H9 (cell line): ENCODE measurements at regions not wholly inside any gene's neighbourhood (a gene's known extent, or its start where the extent isn't known, plus 50 kb on each side); places are given as distances from the start of the nearest gene placed in this dataset.

ENCODE experiments used
- DNase-seq: peaks from one replicate; pipeline ENCODE4 v3.0.0-alpha.2; 2017
- H2AFZ ChIP-seq: one replicate; pipeline ENCODE4 v1.6.1; 2013; ENCODE audit warnings: mild to moderate bottlenecking, low read length, control low read depth, moderate library complexity
- H2AK5ac ChIP-seq: 2 replicates; pipeline ENCODE4 v1.6.1; 2013; ENCODE audit warnings: low read length, control low read depth, mixed read lengths; ENCODE audit not compliant: insufficient read length
- H2BK120ac ChIP-seq: one replicate; pipeline ENCODE4 v1.6.1; 2013; ENCODE audit warnings: low read depth, mild to moderate bottlenecking, low read length, control low read depth, inconsistent platforms; ENCODE audit not compliant: poor library complexity, severe bottlenecking
- H2BK12ac ChIP-seq: 2 replicates; pipeline ENCODE4 v1.6.1; 2013; ENCODE audit warnings: low read length, control low read depth, mixed read lengths, low read depth; ENCODE audit not compliant: insufficient read length
- H2BK15ac ChIP-seq: 2 replicates; pipeline ENCODE4 v1.6.1; 2013; ENCODE audit warnings: low read depth, low read length, control low read depth
- H2BK20ac ChIP-seq: one replicate; pipeline ENCODE4 v1.6.1; 2013; ENCODE audit warnings: low read depth, mild to moderate bottlenecking, low read length, control low read depth, inconsistent platforms; ENCODE audit not compliant: poor library complexity, severe bottlenecking
- H2BK5ac ChIP-seq: 2 replicates; pipeline ENCODE4 v1.6.1; 2013; ENCODE audit warnings: low read length, control low read depth, mixed read lengths; ENCODE audit not compliant: insufficient read length
- H3K14ac ChIP-seq: 2 replicates; pipeline ENCODE4 v1.6.1; 2013; ENCODE audit warnings: low read length, control low read depth; ENCODE audit not compliant: insufficient read depth
- H3K18ac ChIP-seq: 2 replicates; pipeline ENCODE4 v1.6.1; 2013; ENCODE audit warnings: low read depth, mild to moderate bottlenecking, mixed read lengths, low read length, control low read depth; ENCODE audit not compliant: insufficient read length
- H3K23ac ChIP-seq: 2 replicates; pipeline ENCODE4 v1.6.1; 2013; ENCODE audit warnings: low read length, control low read depth, mixed read lengths, low read depth; ENCODE audit not compliant: insufficient read length
- H3K23me2 ChIP-seq: 2 replicates; pipeline ENCODE4 v1.6.1; 2013; ENCODE audit warnings: low read depth, mild to moderate bottlenecking, mixed read lengths, low read length, control low read depth; ENCODE audit not compliant: insufficient read length, poor library complexity, severe bottlenecking
- H3K27ac ChIP-seq: 2 replicates; pipeline ENCODE4 v1.5.1; 2013; ENCODE audit warnings: low read length, control low read depth, mixed read lengths, low read depth; ENCODE audit not compliant: insufficient read length
- H3K27me3 ChIP-seq: 2 replicates; pipeline ENCODE4 v1.6.1; 2013; ENCODE audit warnings: low read length, control low read depth, inconsistent platforms; ENCODE audit not compliant: insufficient read depth
- H3K4ac ChIP-seq: 2 replicates; pipeline ENCODE4 v1.6.1; 2013; ENCODE audit warnings: low read depth, mild to moderate bottlenecking, control low read depth, inconsistent platforms, low read length, moderate library complexity
- H3K4me1 ChIP-seq: 2 replicates; pipeline ENCODE4 v1.6.1; 2013; ENCODE audit warnings: low read length, control low read depth, inconsistent platforms; ENCODE audit not compliant: insufficient read depth
- H3K4me2 ChIP-seq: 2 replicates; pipeline ENCODE4 v1.6.1; 2013; ENCODE audit warnings: low read length, control low read depth, mixed read lengths; ENCODE audit not compliant: insufficient read length, insufficient read depth
- H3K56ac ChIP-seq: 2 replicates; pipeline ENCODE4 v1.6.1; 2013; ENCODE audit warnings: low read depth, mild to moderate bottlenecking, mixed read lengths, low read length, control low read depth; ENCODE audit not compliant: insufficient read length
- H3K79me1 ChIP-seq: 2 replicates; pipeline ENCODE4 v1.6.1; 2013; ENCODE audit warnings: low read depth, mild to moderate bottlenecking, moderate library complexity, low read length, control low read depth, inconsistent platforms; ENCODE audit not compliant: insufficient read depth, poor library complexity, severe bottlenecking
- H3K79me2 ChIP-seq: 2 replicates; pipeline ENCODE4 v1.6.1; 2013; ENCODE audit warnings: low read length, control low read depth, inconsistent platforms; ENCODE audit not compliant: insufficient read depth
- H3K9ac ChIP-seq: 2 replicates; pipeline ENCODE4 v1.6.1; 2013; ENCODE audit warnings: low read length, control low read depth, mixed read lengths; ENCODE audit not compliant: insufficient read length; ENCODE audit errors: extremely low read depth
- H3K9me3 ChIP-seq: one replicate; pipeline ENCODE4 v1.6.1; 2013; ENCODE audit warnings: low read depth, low read length, inconsistent platforms; ENCODE audit not compliant: control insufficient read depth
- H3T11ph ChIP-seq: one replicate; pipeline ENCODE4 v1.6.1; 2013; ENCODE audit warnings: mild to moderate bottlenecking, low read length, control low read depth, inconsistent platforms
- H4K20me1 ChIP-seq: one replicate; pipeline ENCODE4 v1.6.1; 2013; ENCODE audit not compliant: control insufficient read depth, insufficient read length, insufficient read depth
- H4K5ac ChIP-seq: 2 replicates; pipeline ENCODE4 v1.6.1; 2013; ENCODE audit warnings: low read depth, mild to moderate bottlenecking, mixed read lengths, low read length, control low read depth; ENCODE audit not compliant: insufficient read length
- H4K8ac ChIP-seq: replicated peaks from 2 replicates; pipeline ENCODE4 v1.6.1; 2013; ENCODE audit warnings: low read length, control low read depth, mixed read lengths, low read depth; ENCODE audit not compliant: insufficient read length
- H4K91ac ChIP-seq: 2 replicates; pipeline ENCODE4 v1.6.1; 2013; ENCODE audit warnings: low read depth, mild to moderate bottlenecking, moderate library complexity, mixed read lengths, low read length, control low read depth; ENCODE audit not compliant: insufficient read length
- H3K27ac Mint-ChIP-seq, 3 experiments: 2 replicates in 2 of 3; 3 replicates in 1 of 3; pipeline ENCODE4 v1.8.0; 2020 to 2021; ENCODE audit warnings: mixed read lengths in 3 of 3, mild to moderate bottlenecking in 1 of 3, moderate library complexity in 1 of 3
- H3K27me3 Mint-ChIP-seq: 2 replicates; pipeline ENCODE4 v1.8.0; 2021; ENCODE audit warnings: low read depth, mild to moderate bottlenecking, moderate library complexity, mixed read lengths
- H3K36me3 Mint-ChIP-seq, 3 experiments: 2 replicates in 2 of 3; 3 replicates in 1 of 3; pipeline ENCODE4 v1.8.0; 2020 to 2021; ENCODE audit warnings: low read depth in 3 of 3, mixed read lengths in 3 of 3; ENCODE audit not compliant: insufficient read depth in 1 of 3
- H3K4me1 Mint-ChIP-seq, 2 experiments: 2 replicates each; pipeline ENCODE4 v1.8.0; 2020; ENCODE audit warnings: mixed read lengths in 2 of 2
- H3K4me3 Mint-ChIP-seq, 2 experiments: 2 replicates in 1 of 2; 3 replicates in 1 of 2; pipeline ENCODE4 v1.8.0; 2020 to 2021; ENCODE audit warnings: mild to moderate bottlenecking in 2 of 2, mixed read lengths in 2 of 2, moderate library complexity in 1 of 2
- H3K9me3 Mint-ChIP-seq, 2 experiments: 2 replicates in 1 of 2; 3 replicates in 1 of 2; pipeline ENCODE4 v1.8.0; 2020; ENCODE audit warnings: mild to moderate bottlenecking in 2 of 2, mixed read lengths in 2 of 2, moderate library complexity in 1 of 2
- WGBS: extraction: QIAGEN DNeasy Blood & Tissue Kit; methylation state at CpG from one replicate; pipeline ENCODE4 v1.1.7; 2013; ENCODE audit warnings: missing lambda C conversion rate, low lambda C conversion rate, mixed read lengths; ENCODE audit not compliant: insufficient read length; ENCODE audit errors: extremely low coverage; 5-methylcytosine and 5-hydroxymethylcytosine counted together
- TF ChIP-seq, protein P1 (sequence below): fragments of 200-600 bp; sonication (generic); conservative IDR thresholded peaks from 3 replicates; pipeline ENCODE4 v1.8.0; 2021; ENCODE audit warnings: antibody characterized with exemption, mild to moderate bottlenecking

- Mint-ChIP-seq H3K36me3 (no peaks in the 10 kb centered on the region), H3K27me3 (peaks cover 2% of the 10 kb centered on the region; the same call in 1 of the 2 replicates), H3K4me3 (no peak overlapping the region), H3K4me1 (peaks cover 10 to 34% of the 10 kb centered on the region in 2 experiments), H3K27ac (no peak overlapping the region), H3K9me3 (no peaks in the 10 kb centered on the region)
- Histone ChIP-seq H3K23ac (no peak overlapping the region), H4K8ac (no peak overlapping the region), H3K27ac (no peak overlapping the region), H3K9me3 (no peaks in the 10 kb centered on the region), H3K27me3 (no peaks in the 10 kb centered on the region), H3K9ac (no peak overlapping the region), H3K23me2 (no peaks in the 10 kb centered on the region), H2AFZ (no peak overlapping the region), H2BK15ac (no peak overlapping the region), H3K18ac (no peak overlapping the region), H3K79me2 (no peaks in the 10 kb centered on the region), H3K4ac (no peak overlapping the region; the same call in 1 of the 2 replicates), H3K14ac (no peak overlapping the region), H2BK12ac (no peak overlapping the region), H3T11ph (no peak overlapping the region), H4K5ac (no peak overlapping the region), H2BK120ac (no peak overlapping the region), H2BK5ac (no peak overlapping the region), H3K56ac (no peak overlapping the region), H4K20me1 (no peaks in the 10 kb centered on the region), H2AK5ac (no peak overlapping the region), H3K4me1 (no peaks in the 10 kb centered on the region), H3K79me1 (no peaks in the 10 kb centered on the region), H4K91ac (no peak overlapping the region), H2BK20ac (no peak overlapping the region), H3K4me2 (no peak overlapping the region)
- DNase-seq, result no peak
- no CpG with 5 or more reads among the region's 4 CpGs for WGBS
- TF ChIP-seq, protein P1, sequence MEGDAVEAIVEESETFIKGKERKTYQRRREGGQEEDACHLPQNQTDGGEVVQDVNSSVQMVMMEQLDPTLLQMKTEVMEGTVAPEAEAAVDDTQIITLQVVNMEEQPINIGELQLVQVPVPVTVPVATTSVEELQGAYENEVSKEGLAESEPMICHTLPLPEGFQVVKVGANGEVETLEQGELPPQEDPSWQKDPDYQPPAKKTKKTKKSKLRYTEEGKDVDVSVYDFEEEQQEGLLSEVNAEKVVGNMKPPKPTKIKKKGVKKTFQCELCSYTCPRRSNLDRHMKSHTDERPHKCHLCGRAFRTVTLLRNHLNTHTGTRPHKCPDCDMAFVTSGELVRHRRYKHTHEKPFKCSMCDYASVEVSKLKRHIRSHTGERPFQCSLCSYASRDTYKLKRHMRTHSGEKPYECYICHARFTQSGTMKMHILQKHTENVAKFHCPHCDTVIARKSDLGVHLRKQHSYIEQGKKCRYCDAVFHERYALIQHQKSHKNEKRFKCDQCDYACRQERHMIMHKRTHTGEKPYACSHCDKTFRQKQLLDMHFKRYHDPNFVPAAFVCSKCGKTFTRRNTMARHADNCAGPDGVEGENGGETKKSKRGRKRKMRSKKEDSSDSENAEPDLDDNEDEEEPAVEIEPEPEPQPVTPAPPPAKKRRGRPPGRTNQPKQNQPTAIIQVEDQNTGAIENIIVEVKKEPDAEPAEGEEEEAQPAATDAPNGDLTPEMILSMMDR, result no peak
Measured at GRCh38 chr7:27347276-27347640, 104.7 kb downstream of the EVX1 start.
